ENCODE measurements at regions not wholly inside any gene's neighbourhood (a gene's known extent, or its start where the extent isn't known, plus 50 kb on each side); places are given as distances from the start of the nearest gene placed in this dataset.

DNA sequence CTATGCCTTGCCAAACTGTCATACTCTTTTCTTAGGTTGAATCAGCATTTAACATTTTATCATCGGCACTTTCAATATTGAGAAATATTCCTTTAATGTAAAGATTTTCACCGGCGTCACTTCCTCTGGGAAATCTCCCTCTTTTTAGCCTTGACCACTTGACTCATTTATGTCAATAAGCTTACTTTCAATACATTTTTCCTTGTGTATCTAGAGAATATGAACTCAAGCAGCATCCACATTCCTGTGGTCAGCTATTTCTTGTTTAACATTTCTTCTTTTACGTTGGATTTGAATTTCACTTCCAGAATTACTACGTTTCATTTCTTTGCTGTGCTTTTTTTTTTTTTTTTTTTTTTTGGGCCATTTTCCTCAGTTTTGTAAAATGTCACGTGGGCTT, 271.2 kb upstream of the HTR2A start:
- no peak overlapping the region; the same call in 1 of the 2 replicates for H3K18ac ChIP-seq (ENCODE audit: low read depth, low read length)
- H3K9me3 ChIP-seq (ENCODE audit: control insufficient read depth, insufficient read depth, low read length): no peaks in the 10 kb centered on the region
- 0% methylated on average over 1 of the region's 6 CpGs; no CpG with 5 or more reads in 1 of the 2 experiments for WGBS, 2 experiments (ENCODE audit: extremely low coverage in 2 of 2, insufficient read length in 1 of 2)
- TF ChIP-seq, protein P1, sequence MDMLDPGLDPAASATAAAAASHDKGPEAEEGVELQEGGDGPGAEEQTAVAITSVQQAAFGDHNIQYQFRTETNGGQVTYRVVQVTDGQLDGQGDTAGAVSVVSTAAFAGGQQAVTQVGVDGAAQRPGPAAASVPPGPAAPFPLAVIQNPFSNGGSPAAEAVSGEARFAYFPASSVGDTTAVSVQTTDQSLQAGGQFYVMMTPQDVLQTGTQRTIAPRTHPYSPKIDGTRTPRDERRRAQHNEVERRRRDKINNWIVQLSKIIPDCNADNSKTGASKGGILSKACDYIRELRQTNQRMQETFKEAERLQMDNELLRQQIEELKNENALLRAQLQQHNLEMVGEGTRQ (IDR thresholded peaks at IDR 0.05; ENCODE audit: low read depth, low read length): 0 out of 2 replicates have a peak, but pooled peaks have one; percentile 16
- TF ChIP-seq MXI1 (IDR thresholded peaks at IDR 0.05; ENCODE audit: borderline replicate concordance, low read depth, low read length) (no peak), MAFK (IDR thresholded peaks at IDR 0.05; ENCODE audit: low read depth, low read length) (peak; percentile 34; the same call in 1 of the 2 replicates), FOS (IDR thresholded peaks at IDR 0.05; ENCODE audit: low read depth, low read length) (no peak), NFE2L2 (IDR thresholded peaks at IDR 0.05; ENCODE audit: low read depth, low read length) (no peak), RAD21 (IDR thresholded peaks at IDR 0.05; ENCODE audit: low read length) (no peak)
- TF ChIP-seq, protein P2, sequence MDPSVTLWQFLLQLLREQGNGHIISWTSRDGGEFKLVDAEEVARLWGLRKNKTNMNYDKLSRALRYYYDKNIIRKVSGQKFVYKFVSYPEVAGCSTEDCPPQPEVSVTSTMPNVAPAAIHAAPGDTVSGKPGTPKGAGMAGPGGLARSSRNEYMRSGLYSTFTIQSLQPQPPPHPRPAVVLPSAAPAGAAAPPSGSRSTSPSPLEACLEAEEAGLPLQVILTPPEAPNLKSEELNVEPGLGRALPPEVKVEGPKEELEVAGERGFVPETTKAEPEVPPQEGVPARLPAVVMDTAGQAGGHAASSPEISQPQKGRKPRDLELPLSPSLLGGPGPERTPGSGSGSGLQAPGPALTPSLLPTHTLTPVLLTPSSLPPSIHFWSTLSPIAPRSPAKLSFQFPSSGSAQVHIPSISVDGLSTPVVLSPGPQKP (IDR thresholded peaks at IDR 0.05; ENCODE audit: borderline replicate concordance, low read depth, low read length): no peak
- no peak overlapping the region for H3K9ac ChIP-seq (ENCODE audit: low read depth, low read length)
- no peaks in the 10 kb centered on the region for H3K79me1 ChIP-seq (ENCODE audit: low read depth in 1 of 2, low read length in 2 of 2)
- 0 out of 2 replicates have a peak overlapping the region, but pooled peaks have one; percentile 19 for H4K91ac ChIP-seq (ENCODE audit: insufficient read depth, low read depth, low read length)
- H2BK15ac ChIP-seq (ENCODE audit: low read depth, low read length): peak overlapping the region; percentile 27; the same call in 1 of the 3 replicates
- ATAC-seq (ENCODE audit: low read depth): peak; percentile 53; the same call in 1 of the 2 replicates
- peak overlapping the region; percentile 6; the same call in 1 of the 2 replicates for H2BK20ac ChIP-seq (ENCODE audit: low read depth, low read length)
- peak overlapping the region in 1 of 2 experiments; percentile 60; a peak in 2 of 4 replicates for H4K8ac ChIP-seq (ENCODE audit: low read depth in 2 of 2, low read length in 2 of 2)
- H3K56ac ChIP-seq (ENCODE audit: extremely low read depth, insufficient read depth, low read length): no peak overlapping the region
- no peak overlapping the region for H3K27ac ChIP-seq (ENCODE audit: insufficient read depth, low read length)
- H3K14ac ChIP-seq (replicated peaks; ENCODE audit: low read depth, low read length): peak overlapping the region; percentile 55; the same call in 1 of the 2 replicates
- dilution Hi-C loops (cut with HindIII; ENCODE audit: low sequenced_read_pairs, unreplicated experiment): no loop called here
- CTCF ChIA-PET: interaction anchor here (0.7 kb wide), 1 partner anchor 441 kb away, joined by 4 read pairs; no protein-coding TSS in a partner anchor
- DNase-seq: peak; percentile 92
- no peak overlapping the region for H2AK9ac ChIP-seq (replicated peaks; ENCODE audit: low read depth, low read length, poor library complexity)
- H3K27me3 ChIP-seq (ENCODE audit: control insufficient read depth, insufficient read depth, low read length): no peaks in the 10 kb centered on the region
- in situ Hi-C loops (cut with MboI; ENCODE audit: low sequenced_read_pairs): no loop called here
- H3K36me3 ChIP-seq (ENCODE audit: control insufficient read depth, insufficient read depth, low read length): no peaks in the 10 kb centered on the region
- peak overlapping the region; percentile 55 for H2BK5ac ChIP-seq (ENCODE audit: low read depth, low read length, poor library complexity, severe bottlenecking)
- H3K4me1 ChIP-seq (ENCODE audit: control insufficient read depth, insufficient read depth, low read length): peaks cover 5% of the 10 kb centered on the region; the same call in 1 of the 2 replicates
- peak overlapping the region; percentile 42; the same call in 1 of the 2 replicates for H3K4ac ChIP-seq (ENCODE audit: low read depth, low read length)
- H3K4me3 ChIP-seq (ENCODE audit: insufficient read depth, low read depth, low read length): no peak overlapping the region
- H2AFZ ChIP-seq (replicated peaks; ENCODE audit: low read length, poor library complexity): no peak overlapping the region
- H4K20me1 ChIP-seq (ENCODE audit: insufficient read depth, low read length): no peaks in the 10 kb centered on the region
- BruUV-seq (replicated peaks): no TSS peak
- POLR2A ChIA-PET (ENCODE audit: unreplicated experiment): interaction anchor here (0.6 kb wide), 1 partner anchor 89 kb away, joined by 6 read pairs; no protein-coding TSS in a partner anchor
- no peaks in the 10 kb centered on the region; the same call in 1 of the 2 replicates for H3K9me1 ChIP-seq (ENCODE audit: insufficient read depth, low read length)
- no peak overlapping the region for H4K5ac ChIP-seq (ENCODE audit: low read depth, low read length)
- H2BK120ac ChIP-seq (ENCODE audit: low read depth, low read length): peak overlapping the region; percentile 57
- no peak overlapping the region for H3K23ac ChIP-seq (ENCODE audit: low read depth, low read length)
- peak overlapping the region; percentile 27; the same call in 1 of the 2 replicates for H2AK5ac ChIP-seq (ENCODE audit: low read depth, low read length)
- intact Hi-C loops (cut with micrococcal nuclease): no loop called here
- H3K4me2 ChIP-seq (ENCODE audit: low read depth, low read length): peak overlapping the region; percentile 69; the same call in 1 of the 2 replicates
